Chondrocyte (in vitro differentiated cells): ENCODE measurements at regions not wholly inside any gene's neighbourhood (a gene's known extent, or its start where the extent isn't known, plus 50 kb on each side); places are given as distances from the start of the nearest gene placed in this dataset.

Source experiments
- DNase-seq: peaks from one replicate; pipeline ENCODE4 v3.0.0; 2021; ENCODE audit warnings: mixed read lengths, low spot score
- H3K27ac Mint-ChIP-seq: one replicate; pipeline ENCODE4 v1.8.0; 2021; ENCODE audit warnings: mild to moderate bottlenecking, moderate library complexity, mixed read lengths; ENCODE audit not compliant: unreplicated experiment
- H3K27me3 Mint-ChIP-seq: 2 replicates; pipeline ENCODE4 v1.8.0; 2021; ENCODE audit warnings: low read depth, mixed read lengths
- H3K36me3 Mint-ChIP-seq: 2 replicates; pipeline ENCODE4 v1.8.0; 2021; ENCODE audit warnings: low read depth, mixed read lengths
- H3K4me1 Mint-ChIP-seq: 2 replicates; pipeline ENCODE4 v1.8.0; 2021; ENCODE audit warnings: low read depth, mild to moderate bottlenecking, mixed read lengths
- H3K4me3 Mint-ChIP-seq: one replicate; pipeline ENCODE4 v1.8.0; 2021; ENCODE audit warnings: mild to moderate bottlenecking, moderate library complexity, mixed read lengths; ENCODE audit not compliant: unreplicated experiment
- H3K9me3 Mint-ChIP-seq: 2 replicates; pipeline ENCODE4 v1.8.0; 2021; ENCODE audit warnings: low read depth, mixed read lengths
- TF ChIP-seq, protein P1 (sequence below): fragments of 200-600 bp; sonication (generic); IDR thresholded peaks from 2 replicates; pipeline ENCODE4 v1.5.0; 2021; ENCODE audit warnings: antibody characterized with exemption, mild to moderate bottlenecking, moderate library complexity

DNA sequence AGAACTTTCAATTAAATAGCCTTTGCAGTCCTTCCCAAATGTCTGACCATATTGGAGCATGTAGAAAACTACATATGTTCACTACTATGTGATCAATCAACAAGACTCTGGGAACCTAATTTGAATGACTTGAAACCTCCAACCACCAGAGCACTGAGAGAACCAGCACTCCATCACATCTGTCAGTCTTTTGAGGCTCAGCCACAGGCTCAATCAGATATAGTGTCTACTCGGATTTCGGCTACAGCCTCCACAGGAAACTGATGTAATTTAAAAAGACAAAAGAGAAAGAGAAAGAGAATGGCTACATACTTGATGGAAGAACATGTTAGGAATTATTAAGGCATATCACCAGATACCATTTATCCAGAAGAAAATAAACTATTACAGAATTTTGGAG is 859.0 kb downstream of the FAM181B start:
- Mint-ChIP-seq H3K27ac (no peak overlapping the region), H3K4me1 (no peaks in the 10 kb centered on the region), H3K27me3 (peaks cover 35% of the 10 kb centered on the region), H3K9me3 (no peaks in the 10 kb centered on the region), H3K4me3 (no peak overlapping the region), H3K36me3 (peaks cover 1% of the 10 kb centered on the region)
- no peak for DNase-seq
- TF ChIP-seq, protein P1, sequence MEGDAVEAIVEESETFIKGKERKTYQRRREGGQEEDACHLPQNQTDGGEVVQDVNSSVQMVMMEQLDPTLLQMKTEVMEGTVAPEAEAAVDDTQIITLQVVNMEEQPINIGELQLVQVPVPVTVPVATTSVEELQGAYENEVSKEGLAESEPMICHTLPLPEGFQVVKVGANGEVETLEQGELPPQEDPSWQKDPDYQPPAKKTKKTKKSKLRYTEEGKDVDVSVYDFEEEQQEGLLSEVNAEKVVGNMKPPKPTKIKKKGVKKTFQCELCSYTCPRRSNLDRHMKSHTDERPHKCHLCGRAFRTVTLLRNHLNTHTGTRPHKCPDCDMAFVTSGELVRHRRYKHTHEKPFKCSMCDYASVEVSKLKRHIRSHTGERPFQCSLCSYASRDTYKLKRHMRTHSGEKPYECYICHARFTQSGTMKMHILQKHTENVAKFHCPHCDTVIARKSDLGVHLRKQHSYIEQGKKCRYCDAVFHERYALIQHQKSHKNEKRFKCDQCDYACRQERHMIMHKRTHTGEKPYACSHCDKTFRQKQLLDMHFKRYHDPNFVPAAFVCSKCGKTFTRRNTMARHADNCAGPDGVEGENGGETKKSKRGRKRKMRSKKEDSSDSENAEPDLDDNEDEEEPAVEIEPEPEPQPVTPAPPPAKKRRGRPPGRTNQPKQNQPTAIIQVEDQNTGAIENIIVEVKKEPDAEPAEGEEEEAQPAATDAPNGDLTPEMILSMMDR, result no peak

DNA sequence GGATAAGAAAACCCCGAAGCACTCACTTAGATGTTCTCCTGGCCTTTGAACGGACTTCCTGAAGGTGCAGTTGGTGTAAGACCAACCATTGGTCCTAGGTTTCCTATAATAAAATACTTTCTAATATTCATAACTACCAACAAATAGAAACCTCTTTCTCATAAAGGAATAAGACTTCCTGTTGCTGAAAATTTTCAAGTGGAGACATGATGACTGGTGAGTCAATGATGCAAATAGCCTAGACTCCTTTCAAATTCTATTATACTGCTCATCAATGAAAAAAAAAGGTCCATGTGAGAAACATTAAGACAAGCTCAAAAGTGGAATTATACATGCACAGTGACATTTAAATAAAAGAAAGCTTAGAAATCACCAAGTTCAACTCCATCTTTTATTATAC is 862.8 kb downstream of the FAM181B start:
- Mint-ChIP-seq H3K27me3 (peaks cover 29% of the 10 kb centered on the region), H3K4me3 (no peak overlapping the region), H3K36me3 (peaks cover 1% of the 10 kb centered on the region), H3K27ac (no peak overlapping the region), H3K4me1 (no peaks in the 10 kb centered on the region), H3K9me3 (no peaks in the 10 kb centered on the region)
- no peak for DNase-seq
- TF ChIP-seq, protein P1, result no peak

DNA sequence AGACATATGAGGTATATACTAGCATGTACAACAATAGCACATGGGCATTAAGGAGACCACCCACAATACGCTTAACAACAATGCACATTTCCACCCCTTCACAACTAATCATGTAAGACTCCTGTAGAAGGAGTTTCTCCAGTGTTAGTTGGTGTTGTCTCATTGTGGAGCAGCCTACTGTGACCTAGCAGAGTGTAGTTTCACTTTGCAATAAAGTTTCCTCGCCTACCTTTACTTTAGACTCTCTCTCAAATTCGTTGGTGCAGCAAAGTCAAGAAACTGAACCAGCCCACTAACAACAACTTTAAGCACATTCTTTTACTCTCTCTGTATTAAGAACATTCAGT is 863.6 kb downstream of the FAM181B start:
- H3K27ac Mint-ChIP-seq, result no peak overlapping the region
- H3K36me3 Mint-ChIP-seq, result peaks cover 1% of the 10 kb centered on the region
- no peak for DNase-seq
- no peaks in the 10 kb centered on the region for H3K4me1 Mint-ChIP-seq
- no peak overlapping the region for H3K4me3 Mint-ChIP-seq
- H3K9me3 Mint-ChIP-seq, result no peaks in the 10 kb centered on the region
- peaks cover 22% of the 10 kb centered on the region for H3K27me3 Mint-ChIP-seq
- TF ChIP-seq, protein P1, result no peak

DNA sequence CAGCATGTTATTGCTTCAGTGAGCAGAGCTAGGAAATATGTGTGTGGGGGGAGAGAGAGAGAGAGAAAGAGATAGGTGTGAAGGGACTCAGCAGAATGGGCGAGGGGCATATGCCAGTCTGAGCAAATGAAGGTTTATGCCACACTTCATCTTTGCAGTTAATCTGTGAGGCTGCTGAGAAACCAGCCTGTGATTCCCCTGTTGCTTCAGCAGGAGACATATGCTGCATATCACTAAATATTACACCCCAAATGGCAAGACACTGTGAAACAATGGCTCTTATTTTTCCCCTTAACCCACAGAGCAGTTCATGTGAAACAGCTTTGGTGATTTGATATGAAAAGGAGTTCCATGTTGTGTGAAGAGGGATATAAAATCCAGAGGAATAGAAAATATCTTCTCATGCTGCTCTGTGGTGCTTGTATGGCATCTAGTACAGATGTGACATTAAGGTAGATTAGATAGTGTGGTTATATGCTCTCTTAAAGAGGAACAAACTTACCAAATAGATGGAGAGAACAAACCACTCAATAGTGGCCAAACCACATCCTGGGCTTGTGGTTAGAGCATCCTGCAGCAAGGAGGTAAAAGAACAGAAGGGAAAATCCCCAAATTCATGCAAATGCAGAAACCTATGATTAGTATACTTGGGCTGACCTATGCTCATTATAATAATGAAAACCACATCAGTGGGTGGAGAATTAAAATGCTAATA is 864.2 kb downstream of the FAM181B start:
- TF ChIP-seq, protein P1, result no peak
- no peak for DNase-seq
- H3K4me3 Mint-ChIP-seq, result no peak overlapping the region

DNA sequence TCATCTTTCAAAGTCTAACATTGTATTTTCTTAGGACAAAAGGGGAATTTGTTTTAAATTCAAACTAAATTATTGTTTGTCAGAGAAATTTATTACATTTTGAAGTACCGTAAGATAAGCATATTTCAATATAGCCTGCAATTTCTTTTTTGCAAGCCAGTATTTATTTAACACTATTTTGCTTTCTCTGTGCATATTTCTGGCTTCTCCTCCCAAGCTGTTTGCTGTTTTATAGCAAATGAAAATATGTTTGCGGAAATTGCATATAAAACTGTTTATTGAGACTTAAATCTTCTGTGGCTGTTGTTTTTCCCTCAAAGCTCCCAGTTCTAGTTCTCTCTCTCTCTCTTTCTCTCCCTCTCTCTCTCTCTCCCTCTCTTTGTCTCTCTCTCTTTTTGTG is 866.8 kb downstream of the FAM181B start:
- no peaks in the 10 kb centered on the region for H3K4me1 Mint-ChIP-seq
- peaks cover 10% of the 10 kb centered on the region for H3K27me3 Mint-ChIP-seq
- no peak overlapping the region for H3K4me3 Mint-ChIP-seq
- H3K27ac Mint-ChIP-seq, result no peak overlapping the region
- TF ChIP-seq, protein P1, result no peak
- H3K9me3 Mint-ChIP-seq, result no peaks in the 10 kb centered on the region
- no peaks in the 10 kb centered on the region for H3K36me3 Mint-ChIP-seq
- no peak for DNase-seq

More for the DNA sequence above, 864.2 kb downstream of the FAM181B start:
- Mint-ChIP-seq H3K9me3 (no peaks in the 10 kb centered on the region), H3K36me3 (no peaks in the 10 kb centered on the region), H3K27me3 (peaks cover 18% of the 10 kb centered on the region), H3K4me1 (no peaks in the 10 kb centered on the region), H3K27ac (no peak overlapping the region)
